NCI-H526 treated with DMSO at 0.1 percent for 48 hours (cell line): ENCODE measurements at regions not wholly inside any gene's neighbourhood (a gene's known extent, or its start where the extent isn't known, plus 50 kb on each side); places are given as distances from the start of the nearest gene placed in this dataset.
"Not testable (repeated sequence)": the region's sequence is repeated elsewhere in the genome, so short reads cannot be mapped to it uniquely, and the experiment has no call there.

Experiments
- DNase-seq: peaks from one replicate; lab custom pipeline; 2025; lab: John Stamatoyannopoulos, UW

DNA sequence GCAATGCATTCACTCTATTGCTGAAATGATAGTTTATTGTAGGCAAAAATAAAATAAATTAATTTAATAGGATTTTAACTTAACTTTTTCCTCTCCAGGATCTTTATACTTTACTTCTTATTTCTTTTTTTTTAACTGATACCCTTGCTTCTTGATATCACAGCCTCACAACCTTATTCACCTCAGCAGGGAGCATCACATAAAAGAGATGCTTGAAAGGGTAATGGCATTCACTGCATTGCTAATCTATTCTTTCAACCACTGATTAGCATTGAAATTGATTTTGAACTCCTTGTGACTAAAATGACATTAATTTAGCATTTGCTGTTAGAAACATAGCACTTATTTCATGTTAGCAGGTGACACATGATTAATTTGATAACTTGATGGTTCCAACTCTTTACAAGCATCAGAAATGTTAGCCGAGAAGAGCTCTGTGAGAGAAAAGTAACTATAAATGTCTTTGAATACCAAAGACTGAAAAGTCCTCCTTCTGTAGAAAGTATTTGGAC lies 689.5 kb upstream of the MGAT4C start:
- no peak for DNase-seq

- not testable (repeated sequence) for DNase-seq
These were observed 688.1 kb upstream of the MGAT4C start for GRCh38 chr12:86944197-86944819.

GRCh38 chr12:86931714-86932113 lies 675.5 kb upstream of the MGAT4C start:
- no peak for DNase-seq

DNA sequence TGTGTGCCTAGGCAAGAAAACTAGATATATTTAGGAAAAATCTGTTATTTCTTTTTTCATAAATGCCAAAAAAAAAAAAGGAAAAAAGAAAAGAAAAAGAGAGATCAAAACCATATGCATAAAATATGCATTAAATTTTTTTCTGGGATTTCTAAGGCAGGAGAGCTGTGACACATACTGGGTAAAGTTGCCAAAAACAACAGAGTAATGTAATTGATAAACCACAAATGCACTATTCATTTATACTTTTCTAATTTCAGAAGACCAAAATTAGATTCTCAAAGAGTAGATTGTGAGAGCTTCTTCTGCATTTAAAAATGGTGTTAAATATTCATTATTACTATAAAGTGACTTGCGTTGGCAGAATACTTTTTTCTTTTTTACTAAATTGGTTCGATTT lies 673.8 kb upstream of the MGAT4C start:
- DNase-seq = no peak

- DNase-seq = no peak
These were observed 660.9 kb upstream of the MGAT4C start for GRCh38 chr12:86917121-86917520.

- no peak for DNase-seq
These were observed 658.5 kb upstream of the MGAT4C start for GRCh38 chr12:86914721-86915120.

DNA sequence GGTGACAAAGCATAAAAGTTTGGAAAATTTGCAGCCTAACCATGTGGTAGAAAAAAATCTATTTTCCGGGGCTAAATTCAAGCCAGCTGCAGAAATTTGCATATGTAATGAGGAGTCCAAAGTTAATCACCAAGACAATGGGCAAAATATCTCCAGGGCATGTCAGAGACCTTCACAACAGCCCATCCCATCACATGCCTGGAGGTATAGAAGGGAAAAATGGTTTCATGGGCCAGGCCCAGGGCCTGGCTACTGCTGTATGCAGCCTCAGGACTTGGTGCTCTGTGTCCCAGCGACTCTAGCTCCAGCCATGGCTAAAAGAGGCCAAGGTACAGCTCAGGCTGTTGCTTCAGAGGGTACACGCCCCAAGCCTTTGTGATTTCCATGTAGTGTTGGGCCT lies 655.8 kb upstream of the MGAT4C start:
- DNase-seq = no peak

GRCh38 chr12:86903159-86903558 lies 647.0 kb upstream of the MGAT4C start:
- DNase-seq = no peak

- DNase-seq = no peak
These were observed 604.6 kb upstream of the MGAT4C start for GRCh38 chr12:86860776-86861175.

GRCh38 chr12:86852451-86852850 lies 596.3 kb upstream of the MGAT4C start:
- DNase-seq = no peak

DNA sequence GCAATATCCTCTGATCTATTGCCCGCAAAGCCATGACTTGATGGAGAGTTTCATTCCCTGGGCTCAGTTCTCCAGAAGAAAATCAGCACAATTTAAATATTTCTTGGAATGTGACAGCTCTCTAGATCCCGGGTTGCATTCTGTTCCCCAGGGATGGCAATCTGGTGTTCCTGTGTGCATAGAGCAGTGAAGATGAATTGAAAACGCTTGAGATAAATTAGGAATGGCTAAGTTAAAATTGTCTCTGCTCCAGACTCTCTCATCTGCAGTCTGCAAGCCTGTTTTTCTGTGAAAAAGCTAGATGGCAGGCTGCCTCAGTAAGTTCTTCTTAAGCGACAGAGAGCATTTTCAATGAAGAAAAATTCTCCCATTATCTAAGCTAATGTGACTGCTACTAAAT lies 582.5 kb upstream of the MGAT4C start:
- DNase-seq = no peak

DNA sequence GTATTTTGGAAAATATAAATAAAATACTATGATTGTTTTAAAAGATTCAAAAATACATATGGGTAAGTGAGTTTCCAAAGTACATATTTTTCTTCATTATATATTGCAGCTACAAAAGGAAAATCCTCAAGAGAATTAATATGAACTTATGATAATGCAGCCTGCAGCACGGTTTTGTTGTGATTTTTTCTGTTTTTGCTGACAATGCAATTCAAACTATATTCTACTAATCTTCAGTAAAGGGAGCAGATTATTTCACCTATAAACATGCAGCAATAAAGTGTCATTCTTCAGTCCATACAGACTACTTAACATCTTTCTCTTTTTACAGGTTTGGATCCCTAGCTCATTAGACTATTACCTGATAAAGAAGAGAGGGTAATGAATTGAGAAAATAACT lies 582.1 kb upstream of the MGAT4C start:
- no peak for DNase-seq

- DNase-seq = no peak
These were observed 581.1 kb upstream of the MGAT4C start for GRCh38 chr12:86837246-86837645.

DNA sequence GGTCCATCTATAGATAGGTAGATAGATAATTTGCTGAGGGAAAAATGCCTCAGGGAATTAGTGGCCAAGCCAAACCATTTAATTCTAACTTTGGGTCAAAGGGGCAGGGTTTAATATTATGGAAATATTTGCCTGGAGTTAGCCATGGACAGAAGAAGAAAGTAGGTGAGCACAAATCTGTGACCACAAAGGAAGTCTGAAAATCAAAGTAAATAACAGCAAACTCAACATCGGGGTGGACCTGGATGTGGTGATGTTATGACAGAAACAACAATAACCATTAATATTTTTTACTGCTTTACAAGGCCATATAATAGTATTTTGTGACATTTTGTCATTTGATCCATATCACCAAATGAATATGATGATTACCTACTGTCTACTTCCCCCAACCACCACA lies 578.0 kb upstream of the MGAT4C start:
- no peak for DNase-seq

GRCh38 chr12:86827409-86827808 lies 571.2 kb upstream of the MGAT4C start:
- no peak for DNase-seq

DNA sequence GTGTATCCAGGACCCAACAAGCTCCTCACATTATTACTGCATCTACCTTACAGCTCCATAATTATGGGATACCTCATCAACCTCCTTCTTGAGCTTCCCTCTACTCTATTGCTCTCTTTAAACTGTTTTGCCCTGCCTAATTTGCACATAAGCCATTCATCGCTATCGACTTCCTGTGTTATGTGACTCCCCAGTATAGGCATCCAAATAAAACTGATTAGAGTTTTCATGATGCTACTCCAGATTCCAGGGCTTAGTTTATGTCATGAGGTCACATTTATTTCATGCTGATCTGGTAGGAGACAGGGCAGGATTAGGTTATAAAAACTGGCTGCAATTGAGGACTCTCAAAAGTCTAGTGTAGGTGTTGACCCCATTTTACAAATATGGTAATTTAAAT lies 569.9 kb upstream of the MGAT4C start:
- DNase-seq = no peak

DNA sequence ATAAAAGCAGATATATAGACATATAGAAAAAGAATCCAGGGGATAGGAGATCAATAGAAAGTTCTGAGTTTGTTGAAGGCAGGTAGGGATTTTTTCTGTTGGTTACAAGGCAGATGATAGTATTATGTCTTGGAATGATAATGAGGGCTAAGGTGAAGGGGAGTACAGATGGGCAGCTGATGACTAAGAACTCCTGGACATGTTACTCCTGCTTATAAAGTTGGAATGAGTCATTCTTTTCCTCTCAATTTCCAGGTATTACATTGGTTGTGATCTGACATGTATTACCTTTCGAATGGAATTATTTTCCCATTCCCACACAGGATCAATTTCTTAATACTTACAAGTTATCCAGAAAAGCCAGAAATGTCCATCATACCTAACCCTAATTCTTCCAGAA lies 545.2 kb upstream of the MGAT4C start:
- DNase-seq = no peak

GRCh38 chr12:86799616-86800015 lies 543.4 kb upstream of the MGAT4C start:
- no peak for DNase-seq

DNA sequence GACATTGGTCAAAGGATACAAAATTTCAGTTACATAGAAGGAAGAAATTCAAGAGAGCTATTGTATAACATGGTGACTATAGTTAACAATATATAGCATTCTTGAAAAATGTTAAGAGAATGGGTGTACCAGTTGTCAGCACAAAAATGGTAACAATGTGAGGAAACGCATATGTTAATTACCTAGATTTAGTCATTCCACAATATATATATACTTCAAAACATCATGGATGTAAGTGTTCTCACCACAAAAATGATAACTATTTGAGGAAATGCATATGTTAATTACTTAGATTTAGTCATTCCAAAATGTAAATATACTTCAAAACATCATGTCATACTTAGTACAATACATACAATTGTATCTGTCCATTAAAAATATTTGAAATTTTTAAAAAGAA lies 540.4 kb upstream of the MGAT4C start:
- no peak for DNase-seq

GRCh38 chr12:86788661-86789060 lies 532.5 kb upstream of the MGAT4C start:
- DNase-seq = no peak

- DNase-seq = no peak
These were observed 531.2 kb upstream of the MGAT4C start for GRCh38 chr12:86787419-86787818.

DNA sequence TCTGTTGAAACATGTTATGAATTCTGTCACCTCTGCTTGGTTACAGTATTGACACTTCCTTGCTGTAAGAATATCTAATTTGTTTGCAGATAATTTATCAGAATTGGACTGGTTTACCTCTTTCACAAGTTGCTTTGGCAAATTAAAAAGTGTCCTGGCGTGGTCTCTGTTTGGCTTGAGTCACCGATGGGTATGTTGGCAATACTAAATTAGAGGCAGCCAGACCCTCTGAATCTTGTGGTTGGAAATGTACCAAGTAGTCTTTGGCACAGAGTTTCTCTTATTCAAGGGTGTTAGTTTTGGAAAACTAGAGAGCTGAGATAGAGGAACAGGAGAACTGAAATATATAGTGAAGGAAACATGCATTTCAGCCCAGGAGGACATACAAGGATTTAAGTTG lies 521.1 kb upstream of the MGAT4C start:
- no peak for DNase-seq

DNA sequence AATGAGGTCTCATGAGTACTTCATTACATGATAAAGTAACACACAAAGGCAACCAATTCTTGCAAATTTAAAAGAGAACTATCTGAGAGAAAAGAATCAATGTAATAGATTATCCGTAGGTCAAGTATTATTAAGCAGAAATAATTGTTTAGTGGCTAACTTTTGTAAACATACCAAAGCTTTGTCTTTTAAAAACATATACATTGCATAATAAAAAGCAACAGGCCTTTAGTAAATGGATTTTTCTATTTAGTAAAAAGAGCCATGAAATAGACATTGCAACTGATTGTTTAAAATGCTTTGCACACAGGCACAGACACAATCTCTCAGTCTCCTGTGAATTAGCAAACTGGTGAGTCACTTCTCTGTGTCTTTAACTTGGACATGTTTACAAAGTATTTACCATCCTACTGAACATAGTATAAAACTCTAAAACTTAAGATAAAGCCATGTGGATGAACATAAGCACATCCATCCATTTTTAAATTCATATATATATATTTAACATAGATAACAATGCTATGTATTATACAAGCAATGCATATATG lies 518.7 kb upstream of the MGAT4C start:
- no peak for DNase-seq

- no peak for DNase-seq
These were observed 516.5 kb upstream of the MGAT4C start for GRCh38 chr12:86772696-86773095.
